ENCODE measurements at regions not wholly inside any gene's neighbourhood (a gene's known extent, or its start where the extent isn't known, plus 50 kb on each side); places are given as distances from the start of the nearest gene placed in this dataset.

DNA sequence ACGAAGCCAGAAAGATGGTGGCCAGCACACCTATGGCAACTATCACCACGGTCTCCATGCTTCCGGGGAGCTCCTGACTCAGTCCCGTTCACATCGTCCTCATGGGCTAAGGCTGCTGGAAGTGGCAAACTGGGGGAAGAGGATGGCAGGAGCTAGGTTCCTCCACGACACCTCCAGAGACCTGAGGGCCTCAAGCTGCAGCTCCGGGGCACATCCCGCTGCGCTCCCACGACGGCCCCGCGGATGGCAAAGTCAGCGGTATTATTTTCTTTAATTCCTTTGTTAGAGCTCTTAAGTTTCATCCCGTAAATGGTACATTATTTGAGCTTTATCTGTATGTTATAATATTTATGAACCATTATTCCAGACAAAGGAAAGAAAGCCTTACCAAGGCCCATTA, 190.5 kb downstream of the DACT1 start:
- TF ChIP-seq, protein P1, sequence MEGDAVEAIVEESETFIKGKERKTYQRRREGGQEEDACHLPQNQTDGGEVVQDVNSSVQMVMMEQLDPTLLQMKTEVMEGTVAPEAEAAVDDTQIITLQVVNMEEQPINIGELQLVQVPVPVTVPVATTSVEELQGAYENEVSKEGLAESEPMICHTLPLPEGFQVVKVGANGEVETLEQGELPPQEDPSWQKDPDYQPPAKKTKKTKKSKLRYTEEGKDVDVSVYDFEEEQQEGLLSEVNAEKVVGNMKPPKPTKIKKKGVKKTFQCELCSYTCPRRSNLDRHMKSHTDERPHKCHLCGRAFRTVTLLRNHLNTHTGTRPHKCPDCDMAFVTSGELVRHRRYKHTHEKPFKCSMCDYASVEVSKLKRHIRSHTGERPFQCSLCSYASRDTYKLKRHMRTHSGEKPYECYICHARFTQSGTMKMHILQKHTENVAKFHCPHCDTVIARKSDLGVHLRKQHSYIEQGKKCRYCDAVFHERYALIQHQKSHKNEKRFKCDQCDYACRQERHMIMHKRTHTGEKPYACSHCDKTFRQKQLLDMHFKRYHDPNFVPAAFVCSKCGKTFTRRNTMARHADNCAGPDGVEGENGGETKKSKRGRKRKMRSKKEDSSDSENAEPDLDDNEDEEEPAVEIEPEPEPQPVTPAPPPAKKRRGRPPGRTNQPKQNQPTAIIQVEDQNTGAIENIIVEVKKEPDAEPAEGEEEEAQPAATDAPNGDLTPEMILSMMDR (IDR thresholded peaks at IDR 0.05): no peak
- no peak overlapping the region for H3K4me3 ChIP-seq
- H3K4me1 ChIP-seq: no peaks in the 10 kb centered on the region
- H3K27me3 ChIP-seq: no peaks in the 10 kb centered on the region
- intact Hi-C loops (cut with DNase I): no loop called here
- no peak overlapping the region for H3K27ac ChIP-seq
- H3K9me3 ChIP-seq: no peaks in the 10 kb centered on the region
- no peaks in the 10 kb centered on the region for H3K36me3 ChIP-seq
- DNase-seq (ENCODE audit: low spot score in 2 of 2): no peak

DNA sequence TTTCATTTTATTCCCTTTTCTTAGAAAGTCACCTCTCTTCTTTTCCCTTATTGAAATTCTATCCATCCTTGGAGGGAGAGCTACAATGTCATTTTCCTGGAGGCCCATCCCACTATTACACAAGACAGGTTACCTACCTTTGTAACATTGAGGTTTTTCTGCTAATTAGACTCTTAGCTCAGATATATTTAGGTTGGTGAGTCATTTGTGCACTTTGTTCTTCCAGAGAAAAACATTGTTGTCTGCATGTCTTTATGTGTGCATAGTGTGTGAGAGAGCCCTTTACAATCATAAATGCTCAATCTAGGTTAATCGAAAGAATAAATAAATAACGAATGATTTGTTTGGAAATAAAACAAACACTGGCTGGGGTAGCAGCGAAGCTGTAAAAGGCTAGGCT, 191.8 kb downstream of the DACT1 start:
- no peaks in the 10 kb centered on the region for H3K36me3 ChIP-seq
- no peak overlapping the region for H3K4me3 ChIP-seq
- TF ChIP-seq, protein P1 (IDR thresholded peaks at IDR 0.05): no peak
- no peaks in the 10 kb centered on the region for H3K9me3 ChIP-seq
- no peak overlapping the region for H3K27ac ChIP-seq
- H3K4me1 ChIP-seq: no peaks in the 10 kb centered on the region
- DNase-seq (ENCODE audit: low spot score in 2 of 2): no peak
- intact Hi-C loops (cut with DNase I): no loop called here
- H3K27me3 ChIP-seq: no peaks in the 10 kb centered on the region

DNA sequence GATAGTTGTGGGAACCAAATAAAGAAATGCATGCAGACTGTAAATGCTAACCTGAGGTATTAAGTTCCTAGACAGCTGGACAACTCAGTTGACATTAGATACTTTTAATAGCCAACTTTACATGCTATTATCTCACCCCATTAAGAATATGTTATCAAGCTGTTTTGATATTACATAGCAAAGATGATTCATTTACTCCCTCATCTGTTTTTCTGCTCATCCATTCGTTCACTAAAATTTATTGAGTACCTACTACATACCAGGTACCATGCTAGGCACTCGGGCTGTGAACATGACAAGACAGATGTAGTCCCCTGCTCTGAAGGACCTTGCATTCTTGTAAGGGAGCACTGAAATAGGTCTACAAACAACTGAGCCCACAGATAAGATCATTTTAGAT, 192.4 kb downstream of the DACT1 start:
- Histone ChIP-seq H3K9me3 (no peaks in the 10 kb centered on the region), H3K27ac (no peak overlapping the region), H3K27me3 (no peaks in the 10 kb centered on the region), H3K4me1 (no peaks in the 10 kb centered on the region), H3K4me3 (no peak overlapping the region), H3K36me3 (no peaks in the 10 kb centered on the region)
- intact Hi-C loops (cut with DNase I): no loop called here
- TF ChIP-seq, protein P1 (IDR thresholded peaks at IDR 0.05): no peak
- no peak for DNase-seq (ENCODE audit: low spot score in 2 of 2)

DNA sequence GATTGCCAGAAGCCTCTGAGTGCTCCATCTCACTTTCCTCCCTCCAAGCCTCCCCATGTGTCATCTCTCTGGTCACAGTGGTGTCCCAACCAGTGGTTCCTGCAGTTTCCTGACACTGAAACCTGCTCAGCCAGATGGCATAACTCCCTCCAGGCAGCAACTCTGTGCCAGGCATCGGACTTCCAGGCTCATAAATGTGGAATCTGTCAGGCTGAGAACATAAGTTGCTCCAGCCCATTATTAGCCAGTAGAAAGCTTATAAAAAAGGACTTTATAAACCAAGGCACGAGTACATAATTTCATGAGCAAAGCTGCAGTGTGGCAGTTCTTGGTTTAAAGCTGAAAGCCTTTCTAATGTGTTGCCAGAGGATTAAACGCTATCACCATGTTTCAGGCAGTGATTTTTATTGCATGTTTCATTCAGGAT, 194.3 kb downstream of the DACT1 start:
- no peak for DNase-seq (ENCODE audit: low spot score in 2 of 2)
- H3K36me3 ChIP-seq: no peaks in the 10 kb centered on the region
- no peaks in the 10 kb centered on the region for H3K27me3 ChIP-seq
- H3K4me3 ChIP-seq: no peak overlapping the region
- intact Hi-C loops (cut with DNase I): no loop called here
- no peaks in the 10 kb centered on the region for H3K9me3 ChIP-seq
- TF ChIP-seq, protein P1 (IDR thresholded peaks at IDR 0.05): no peak
- H3K27ac ChIP-seq: no peak overlapping the region
- no peaks in the 10 kb centered on the region for H3K4me1 ChIP-seq

DNA sequence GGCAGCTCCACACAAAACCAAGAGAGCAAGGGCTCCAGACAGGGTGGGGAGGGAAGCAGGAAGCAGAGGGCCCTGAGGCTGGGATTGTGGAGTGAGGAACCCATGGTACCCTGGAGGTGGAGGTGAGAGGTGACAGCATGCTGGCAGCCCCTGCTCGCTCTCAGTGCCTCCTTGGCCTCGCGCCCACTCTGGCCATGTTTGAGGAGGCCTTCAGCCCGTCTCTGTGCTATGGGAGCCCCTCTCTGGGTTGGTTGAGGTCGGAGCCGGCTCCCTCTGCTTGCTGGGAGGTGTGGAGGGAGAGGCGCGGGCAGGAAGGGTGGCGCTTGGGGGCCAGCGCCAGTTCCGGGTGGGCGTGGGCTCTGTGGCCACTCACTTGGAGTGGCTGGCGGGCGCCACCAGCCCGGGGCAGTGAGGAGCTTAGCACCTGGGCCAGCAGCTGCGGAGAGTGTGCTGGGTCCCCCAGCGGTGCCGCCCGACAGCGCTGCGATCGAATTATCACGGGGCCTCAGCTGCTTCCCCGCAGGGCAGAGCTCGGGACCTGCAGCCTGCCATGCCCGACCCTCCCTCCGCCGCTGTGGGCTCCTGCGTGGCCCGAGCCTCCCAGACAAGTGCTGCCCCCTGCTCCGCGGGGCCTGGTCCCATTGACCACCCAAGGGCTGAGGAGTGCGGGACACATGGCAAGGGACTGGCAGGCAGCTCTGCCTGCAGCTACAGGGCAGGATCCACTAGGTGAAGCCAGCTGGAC, 196.0 kb downstream of the DACT1 start:
- Histone ChIP-seq H3K27me3 (no peaks in the 10 kb centered on the region), H3K4me1 (no peaks in the 10 kb centered on the region), H3K27ac (no peak overlapping the region), H3K4me3 (no peak overlapping the region), H3K36me3 (no peaks in the 10 kb centered on the region), H3K9me3 (no peaks in the 10 kb centered on the region)
- no peak for DNase-seq (ENCODE audit: low spot score in 2 of 2)
- TF ChIP-seq, protein P1 (IDR thresholded peaks at IDR 0.05): no peak
- intact Hi-C loops (cut with DNase I): no loop called here
